Kidney epithelial cell (primary cell): ENCODE measurements at regions not wholly inside any gene's neighbourhood (a gene's known extent, or its start where the extent isn't known, plus 50 kb on each side); places are given as distances from the start of the nearest gene placed in this dataset.

ENCODE experiments used
- DNase-seq: peaks from one replicate; pipeline ENCODE4 v3.0.0-alpha.2; 2010; ENCODE audit warnings: low read depth
- H3K27me3 ChIP-seq: 2 replicates; pipeline ENCODE4 v1.6.0; 2011; ENCODE audit warnings: low read length; ENCODE audit not compliant: control insufficient read depth, insufficient read depth
- H3K36me3 ChIP-seq: 2 replicates; pipeline ENCODE4 v1.5.1; 2011; ENCODE audit warnings: low read length; ENCODE audit not compliant: control insufficient read depth, insufficient read depth
- H3K4me3 ChIP-seq: 2 replicates; pipeline ENCODE4 v1.5.1; 2011; ENCODE audit warnings: low read depth, mild to moderate bottlenecking, control low read depth, low read length
- CTCF ChIP-seq: IDR thresholded peaks from 2 replicates; pipeline ENCODE4 v1.5.1; 2011; ENCODE audit warnings: mild to moderate bottlenecking, moderate library complexity, low read length, control low read depth, inconsistent platforms; ENCODE audit not compliant: insufficient read depth, poor library complexity, severe bottlenecking

- Histone ChIP-seq H3K36me3 (no peaks in the 10 kb centered on the region), H3K27me3 (no peaks in the 10 kb centered on the region), H3K4me3 (no peak overlapping the region)
- TF ChIP-seq CTCF = no peak
- no peak for DNase-seq
Measured at GRCh38 chr1:83631851-83632250, 367.1 kb downstream of the TTLL7 start.

GRCh38 chr1:83627045-83627444, 371.9 kb downstream of the TTLL7 start:
- no peak for DNase-seq
- H3K27me3 ChIP-seq = no peaks in the 10 kb centered on the region
- no peaks in the 10 kb centered on the region for H3K36me3 ChIP-seq
- no peak overlapping the region for H3K4me3 ChIP-seq
- no peak for TF ChIP-seq CTCF

- DNase-seq = no peak
- Histone ChIP-seq H3K4me3 (no peak overlapping the region), H3K36me3 (no peaks in the 10 kb centered on the region), H3K27me3 (no peaks in the 10 kb centered on the region)
- no peak for TF ChIP-seq CTCF
Measured at GRCh38 chr1:83626603-83627002, 372.3 kb downstream of the TTLL7 start.

GRCh38 chr1:83625646-83626045, 373.3 kb downstream of the TTLL7 start:
- DNase-seq = no peak
- H3K4me3 ChIP-seq = no peak overlapping the region
- no peaks in the 10 kb centered on the region for H3K36me3 ChIP-seq
- no peak for TF ChIP-seq CTCF
- no peaks in the 10 kb centered on the region for H3K27me3 ChIP-seq

GRCh38 chr1:83620016-83620415, 378.9 kb downstream of the TTLL7 start:
- TF ChIP-seq CTCF = no peak
- Histone ChIP-seq H3K27me3 (no peaks in the 10 kb centered on the region), H3K4me3 (no peak overlapping the region), H3K36me3 (no peaks in the 10 kb centered on the region)
- no peak for DNase-seq

- no peak for TF ChIP-seq CTCF
- no peak for DNase-seq
- Histone ChIP-seq H3K27me3 (no peaks in the 10 kb centered on the region), H3K36me3 (no peaks in the 10 kb centered on the region), H3K4me3 (no peak overlapping the region)
Measured at GRCh38 chr1:83619170-83619896, 379.6 kb downstream of the TTLL7 start.
